ENCODE measurements at regions not wholly inside any gene's neighbourhood (a gene's known extent, or its start where the extent isn't known, plus 50 kb on each side); places are given as distances from the start of the nearest gene placed in this dataset.
A peak's percentile ranks its signal among the peaks of the same experiment; 100 is the strongest.

- TF ChIP-seq CTCF (IDR thresholded peaks at IDR 0.05) (peak; percentile 14), EZH2phosphoT487 (IDR thresholded peaks at IDR 0.05) (no peak)
Observed at GRCh38 chr5:28967848-28968247, 1929.5 kb upstream of the CDH9 start.
